HCT116 (cell line): ENCODE measurements at regions not wholly inside any gene's neighbourhood (a gene's known extent, or its start where the extent isn't known, plus 50 kb on each side); places are given as distances from the start of the nearest gene placed in this dataset.

Experiments
- ATAC-seq: fragments of 200-7000 bp; cut with Tn5 transposase; 2 replicates; pipeline ENCODE4 v1.9.1; 2020; ENCODE audit warnings: mild to moderate bottlenecking, moderate library complexity
- BruUV-seq: library from RNA; stranded (reverse); fragments of 400-500 nt; replicated peaks from 2 replicates; lab custom pipeline; 2021; lab: Mats Ljungman, UMichigan
- CTCF ChIA-PET: fragments of 300-600 bp; sonication (Branson Sonifier 250); formaldehyde crosslinking; loops from one replicate; lab custom pipeline; 2021; ENCODE audit warnings: antibody characterized with exemption; lab: Charles Lee
- POLR2A ChIA-PET: fragments of 300-600, 350-600 bp; sonication (Branson Sonifier 250); formaldehyde crosslinking; loops from one replicate; lab custom pipeline; 2021; ENCODE audit warnings: antibody characterized with exemption; lab: Charles Lee
- RAD21 ChIA-PET, 2 experiments: fragments of 300-600 bp; sonication (Branson Sonifier 250); formaldehyde crosslinking; loops; one replicate each; lab custom pipeline; 2023; ENCODE audit warnings: low total read pairs in 2 of 2; ENCODE audit not compliant: uncharacterized antibody in 2 of 2, unreplicated experiment in 2 of 2, low non-redundant PET in 1 of 2; lab: Charles Lee
- DNase-seq: peaks from one replicate; pipeline ENCODE4 v3.0.0-alpha.2; 2010; ENCODE audit warnings: low read depth, low spot score
- H2AFZ ChIP-seq: fragments of 200-600 bp; shearing (Covaris generic), sonication (generic); 2 replicates; pipeline ENCODE4 v1.6.1; 2017; ENCODE audit warnings: low read depth, mixed run types, mixed read lengths, antibody characterized with exemption, low read length; ENCODE audit not compliant: poor library complexity, severe bottlenecking
- H3K27ac ChIP-seq: 2 replicates; pipeline ENCODE4 v1.5.1; 2012; ENCODE audit warnings: low read depth, low read length
- H3K27me3 ChIP-seq: fragments of 200-600 bp; sonication (generic); 2 replicates; pipeline ENCODE4 v1.6.1; 2016; ENCODE audit warnings: mixed run types, low read length, mixed read lengths; ENCODE audit not compliant: insufficient read depth
- H3K36me3 ChIP-seq, 2 experiments: fragments of 200-500 bp in 1 of 2; fragments of 200-600 bp in 1 of 2; sonication (Bioruptor generic) in 1 of 2; sonication (generic) in 1 of 2; 2 replicates each; pipeline versions ENCODE4 v1.5.1 to v1.6.1; 2014 to 2016; ENCODE audit warnings: low read length in 2 of 2, inconsistent platforms in 1 of 2, mixed read lengths in 1 of 2, mixed run types in 1 of 2; ENCODE audit not compliant: insufficient read depth in 2 of 2, control insufficient read depth in 1 of 2
- H3K4me1 ChIP-seq, 2 experiments: fragments of 200-600 bp in 1 of 2; sonication (generic) in 1 of 2; 2 replicates each; pipeline versions ENCODE4 v1.5.1 to v1.6.1; 2012 to 2017; ENCODE audit warnings: low read length in 2 of 2, inconsistent platforms in 1 of 2, mild to moderate bottlenecking in 1 of 2, mixed read lengths in 1 of 2, mixed run types in 1 of 2, moderate library complexity in 1 of 2; ENCODE audit not compliant: insufficient read depth in 2 of 2, control insufficient read depth in 1 of 2
- H3K4me2 ChIP-seq: fragments of 200-600 bp; sonication (generic); 2 replicates; pipeline ENCODE4 v1.6.1; 2017; ENCODE audit warnings: mixed run types, low read length, mixed read lengths
- H3K4me3 ChIP-seq, 2 experiments: fragments of 200-600 bp in 1 of 2; sonication (generic) in 1 of 2; replicated peaks in 1 of 2; 2 replicates each; pipeline ENCODE4 v1.5.1; 2011 to 2016; ENCODE audit warnings: low read length in 2 of 2, control low read depth in 1 of 2, low read depth in 1 of 2, mild to moderate bottlenecking in 1 of 2, mixed read lengths in 1 of 2, mixed run types in 1 of 2
- H3K79me2 ChIP-seq: fragments of 200-600 bp; sonication (generic); 2 replicates; pipeline ENCODE4 v1.6.1; 2017; ENCODE audit warnings: mild to moderate bottlenecking, mixed run types, low read length, moderate library complexity, mixed read lengths; ENCODE audit not compliant: insufficient read depth
- H3K9ac ChIP-seq: fragments of 200-600 bp; sonication (generic); 2 replicates; pipeline ENCODE4 v1.6.1; 2016; ENCODE audit warnings: low read length, mixed read lengths
- H3K9me2 ChIP-seq: fragments of 200-600 bp; sonication (generic), shearing (Covaris generic); 2 replicates; pipeline ENCODE4 v1.6.1; 2017; ENCODE audit warnings: mixed run types, mild to moderate bottlenecking, moderate library complexity; ENCODE audit not compliant: insufficient read depth
- H3K9me3 ChIP-seq, 2 experiments: fragments of 200-500 bp in 1 of 2; fragments of 200-600 bp in 1 of 2; sonication (Bioruptor generic) in 1 of 2; sonication (generic) in 1 of 2; 2 replicates each; pipeline ENCODE4 v1.6.1; 2014 to 2017; ENCODE audit warnings: low read length in 2 of 2, mixed read lengths in 2 of 2, inconsistent platforms in 1 of 2, low read depth in 1 of 2, mild to moderate bottlenecking in 1 of 2, mixed run types in 1 of 2, moderate library complexity in 1 of 2; ENCODE audit not compliant: control insufficient read depth in 1 of 2, insufficient read depth in 1 of 2
- H4K20me1 ChIP-seq: fragments of 200-600 bp; sonication (generic), shearing (Covaris generic); 2 replicates; pipeline ENCODE4 v1.6.1; 2017; ENCODE audit warnings: mixed run types, mild to moderate bottlenecking, moderate library complexity; ENCODE audit not compliant: insufficient read depth
- CBX3 ChIP-seq: IDR thresholded peaks from 2 replicates; pipeline ENCODE4 v1.6.1; 2012; ENCODE audit warnings: low read depth
- CTCF ChIP-seq, 3 experiments: fragments of 200-600 bp in 1 of 3; sonication (generic) in 1 of 3; IDR thresholded peaks in 2 of 3; conservative IDR thresholded peaks in 1 of 3; 2 replicates each; pipeline ENCODE4 v1.5.1; 2012 to 2017; ENCODE audit warnings: low read depth in 2 of 3, low read length in 2 of 3, antibody characterized with exemption in 1 of 3, borderline replicate concordance in 1 of 3, control low read depth in 1 of 3, mild to moderate bottlenecking in 1 of 3, mixed read lengths in 1 of 3, mixed run types in 1 of 3, moderate library complexity in 1 of 3; ENCODE audit not compliant: insufficient read depth in 1 of 3
- EGR1 ChIP-seq: IDR thresholded peaks from 2 replicates; pipeline ENCODE4 v1.6.1; 2012; ENCODE audit warnings: low read depth
- ELF1 ChIP-seq: IDR thresholded peaks from 2 replicates; pipeline ENCODE4 v1.6.1; 2012; ENCODE audit warnings: low read depth, borderline replicate concordance
- EZH2 ChIP-seq: fragments of 200-600 bp; sonication (generic); IDR thresholded peaks from 2 replicates; pipeline ENCODE4 v1.6.1; 2017; ENCODE audit warnings: antibody characterized with exemption, mixed run types
- FOSL1 ChIP-seq: IDR thresholded peaks from 2 replicates; pipeline ENCODE4 v1.6.1; 2012; ENCODE audit warnings: low read depth
- JUND ChIP-seq: IDR thresholded peaks from 2 replicates; pipeline ENCODE4 v1.6.1; 2012
- POLR2A ChIP-seq: IDR thresholded peaks from 2 replicates; pipeline ENCODE4 v1.7.0; 2011; ENCODE audit warnings: borderline replicate concordance; ENCODE audit not compliant: insufficient read depth, insufficient read length; ENCODE audit errors: extremely low read depth
- POLR2AphosphoS5 ChIP-seq: IDR thresholded peaks from 2 replicates; pipeline ENCODE4 v1.6.1; 2011; ENCODE audit warnings: mild to moderate bottlenecking, low read depth, low read length, moderate library complexity
- RAD21 ChIP-seq: IDR thresholded peaks from 2 replicates; pipeline ENCODE4 v1.6.1; 2012; ENCODE audit warnings: low read depth, mild to moderate bottlenecking
- SIN3A ChIP-seq: IDR thresholded peaks from 2 replicates; pipeline ENCODE4 v1.6.1; 2012; ENCODE audit warnings: low read depth
- SP1 ChIP-seq: IDR thresholded peaks from 2 replicates; pipeline ENCODE4 v1.6.1; 2012; ENCODE audit warnings: low read depth
- SRF ChIP-seq: IDR thresholded peaks from 2 replicates; pipeline ENCODE4 v1.6.1; 2012; ENCODE audit warnings: low read depth
- TCF7L2 ChIP-seq: IDR thresholded peaks from 2 replicates; pipeline ENCODE4 v1.7.0; 2011; ENCODE audit warnings: borderline replicate concordance, inconsistent platforms; ENCODE audit not compliant: insufficient read depth, insufficient read length; ENCODE audit errors: extremely low read depth
- YY1 ChIP-seq: IDR thresholded peaks from 2 replicates; pipeline ENCODE4 v1.6.1; 2011; ENCODE audit warnings: low read length, low read depth, moderate library complexity, mild to moderate bottlenecking; ENCODE audit not compliant: insufficient replicate concordance; ENCODE audit errors: extremely low read depth
- intact Hi-C: fragments of 100-400 bp; cut with micrococcal nuclease; formaldehyde crosslinking; loops from 2 replicates; pipeline ENCODE4 v1.10.0; 2022
- TF ChIP-seq, protein P1 (sequence below): IDR thresholded peaks from 2 replicates; pipeline ENCODE4 v1.6.1; 2012; ENCODE audit warnings: low read depth
- TF ChIP-seq, protein P2 (sequence below): IDR thresholded peaks from 2 replicates; pipeline ENCODE4 v1.6.1; 2011; ENCODE audit warnings: mild to moderate bottlenecking, low read length, moderate library complexity; ENCODE audit not compliant: insufficient replicate concordance; ENCODE audit errors: extremely low read depth

DNA sequence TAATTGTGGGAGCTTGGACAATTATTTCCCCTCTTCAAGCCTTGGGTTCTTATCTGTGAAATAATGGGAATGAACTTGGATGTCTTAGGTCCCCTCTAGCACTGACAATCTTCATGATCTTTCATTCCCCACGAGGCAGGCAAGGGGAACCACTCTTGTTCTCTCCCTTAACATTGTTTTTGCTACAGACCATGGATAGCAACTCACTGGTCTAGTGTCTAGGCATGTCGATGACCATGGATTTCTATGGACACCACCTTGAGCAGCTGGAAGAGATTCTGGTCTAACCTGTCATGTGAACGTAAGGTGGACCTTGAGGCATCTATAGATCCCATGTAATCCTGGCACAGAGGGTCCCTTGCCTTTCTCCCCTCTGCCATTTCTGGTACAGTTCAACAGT is 104.1 kb upstream of the DHX15 start:
- intact Hi-C loops: no loop called here
- no peak overlapping the region for H3K4me2 ChIP-seq

More for the DNA sequence above, 104.1 kb upstream of the DHX15 start:
- Histone ChIP-seq H3K9ac (no peak overlapping the region), H3K4me1 (peaks cover 0 to 5% of the 10 kb centered on the region in 2 experiments; a peak in 1 of 4 replicates), H2AFZ (no peak overlapping the region), H3K27ac (no peak overlapping the region), H3K36me3 (no peaks in the 10 kb centered on the region), H3K4me3 (no peak overlapping the region), H3K79me2 (no peaks in the 10 kb centered on the region), H3K27me3 (peaks cover 9% of the 10 kb centered on the region; the same call in 1 of the 2 replicates), H3K9me2 (no peaks in the 10 kb centered on the region), H3K9me3 (no peaks in the 10 kb centered on the region), H4K20me1 (no peaks in the 10 kb centered on the region)
- BruUV-seq: no TSS peak
- DNase-seq (no peak), ATAC-seq (no peak)
- ChIA-PET RAD21 (no interaction called here), CTCF (no interaction called here), POLR2A (no interaction called here)
- no peak for TF ChIP-seq EZH2
- no peak for TF ChIP-seq FOSL1
- no peak for TF ChIP-seq POLR2A
- no peak for TF ChIP-seq SIN3A
- TF ChIP-seq SRF: no peak
- TF ChIP-seq CBX3: no peak
- TF ChIP-seq POLR2AphosphoS5: no peak
- no peak for TF ChIP-seq RAD21
- no peak for TF ChIP-seq ELF1
- TF ChIP-seq JUND: no peak
- TF ChIP-seq CTCF (IDR thresholded peaks at IDR 0.05 in 2 of 3, conservative IDR thresholded peaks at IDR 0.05 in 1 of 3; ENCODE audit: borderline replicate concordance in 1 of 3, insufficient read depth in 1 of 3, low read depth in 2 of 3, low read length in 2 of 3): no peak
- no peak for TF ChIP-seq SP1
- TF ChIP-seq YY1: no peak
- TF ChIP-seq, protein P1, sequence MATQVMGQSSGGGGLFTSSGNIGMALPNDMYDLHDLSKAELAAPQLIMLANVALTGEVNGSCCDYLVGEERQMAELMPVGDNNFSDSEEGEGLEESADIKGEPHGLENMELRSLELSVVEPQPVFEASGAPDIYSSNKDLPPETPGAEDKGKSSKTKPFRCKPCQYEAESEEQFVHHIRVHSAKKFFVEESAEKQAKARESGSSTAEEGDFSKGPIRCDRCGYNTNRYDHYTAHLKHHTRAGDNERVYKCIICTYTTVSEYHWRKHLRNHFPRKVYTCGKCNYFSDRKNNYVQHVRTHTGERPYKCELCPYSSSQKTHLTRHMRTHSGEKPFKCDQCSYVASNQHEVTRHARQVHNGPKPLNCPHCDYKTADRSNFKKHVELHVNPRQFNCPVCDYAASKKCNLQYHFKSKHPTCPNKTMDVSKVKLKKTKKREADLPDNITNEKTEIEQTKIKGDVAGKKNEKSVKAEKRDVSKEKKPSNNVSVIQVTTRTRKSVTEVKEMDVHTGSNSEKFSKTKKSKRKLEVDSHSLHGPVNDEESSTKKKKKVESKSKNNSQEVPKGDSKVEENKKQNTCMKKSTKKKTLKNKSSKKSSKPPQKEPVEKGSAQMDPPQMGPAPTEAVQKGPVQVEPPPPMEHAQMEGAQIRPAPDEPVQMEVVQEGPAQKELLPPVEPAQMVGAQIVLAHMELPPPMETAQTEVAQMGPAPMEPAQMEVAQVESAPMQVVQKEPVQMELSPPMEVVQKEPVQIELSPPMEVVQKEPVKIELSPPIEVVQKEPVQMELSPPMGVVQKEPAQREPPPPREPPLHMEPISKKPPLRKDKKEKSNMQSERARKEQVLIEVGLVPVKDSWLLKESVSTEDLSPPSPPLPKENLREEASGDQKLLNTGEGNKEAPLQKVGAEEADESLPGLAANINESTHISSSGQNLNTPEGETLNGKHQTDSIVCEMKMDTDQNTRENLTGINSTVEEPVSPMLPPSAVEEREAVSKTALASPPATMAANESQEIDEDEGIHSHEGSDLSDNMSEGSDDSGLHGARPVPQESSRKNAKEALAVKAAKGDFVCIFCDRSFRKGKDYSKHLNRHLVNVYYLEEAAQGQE: no peak
- TF ChIP-seq TCF7L2: no peak
- TF ChIP-seq, protein P2, sequence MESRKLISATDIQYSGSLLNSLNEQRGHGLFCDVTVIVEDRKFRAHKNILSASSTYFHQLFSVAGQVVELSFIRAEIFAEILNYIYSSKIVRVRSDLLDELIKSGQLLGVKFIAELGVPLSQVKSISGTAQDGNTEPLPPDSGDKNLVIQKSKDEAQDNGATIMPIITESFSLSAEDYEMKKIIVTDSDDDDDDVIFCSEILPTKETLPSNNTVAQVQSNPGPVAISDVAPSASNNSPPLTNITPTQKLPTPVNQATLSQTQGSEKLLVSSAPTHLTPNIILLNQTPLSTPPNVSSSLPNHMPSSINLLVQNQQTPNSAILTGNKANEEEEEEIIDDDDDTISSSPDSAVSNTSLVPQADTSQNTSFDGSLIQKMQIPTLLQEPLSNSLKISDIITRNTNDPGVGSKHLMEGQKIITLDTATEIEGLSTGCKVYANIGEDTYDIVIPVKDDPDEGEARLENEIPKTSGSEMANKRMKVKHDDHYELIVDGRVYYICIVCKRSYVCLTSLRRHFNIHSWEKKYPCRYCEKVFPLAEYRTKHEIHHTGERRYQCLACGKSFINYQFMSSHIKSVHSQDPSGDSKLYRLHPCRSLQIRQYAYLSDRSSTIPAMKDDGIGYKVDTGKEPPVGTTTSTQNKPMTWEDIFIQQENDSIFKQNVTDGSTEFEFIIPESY: no peak
- no peak for TF ChIP-seq EGR1
